Prostate gland (tissue), 2 donors: ENCODE measurements at regions not wholly inside any gene's neighbourhood (a gene's known extent, or its start where the extent isn't known, plus 50 kb on each side); places are given as distances from the start of the nearest gene placed in this dataset.

Experiments used
- POLR2A ChIP-seq: fragments of 450-650 bp; IDR thresholded peaks from one replicate; pipeline ENCODE4 v1.6.1; 2016; ENCODE audit warnings: antibody characterized with exemption, mild to moderate bottlenecking
- POLR2AphosphoS5 ChIP-seq: sonication (generic); formaldehyde crosslinking; IDR thresholded peaks from one replicate; pipeline ENCODE4 v1.6.1; 2017; ENCODE audit warnings: antibody characterized with exemption
- TF ChIP-seq, protein P1 (sequence below), 4 experiments: fragments of 200-600 bp in 2 of 4; fragments of 450-650 bp in 2 of 4; sonication (generic) in 2 of 4; IDR thresholded peaks; 1 replicate in 3 of 4; 2 replicates in 1 of 4; pipeline ENCODE4 v1.5.1; 2016 to 2019; ENCODE audit warnings: antibody characterized with exemption in 4 of 4, mild to moderate bottlenecking in 2 of 4, moderate library complexity in 2 of 4

DNA sequence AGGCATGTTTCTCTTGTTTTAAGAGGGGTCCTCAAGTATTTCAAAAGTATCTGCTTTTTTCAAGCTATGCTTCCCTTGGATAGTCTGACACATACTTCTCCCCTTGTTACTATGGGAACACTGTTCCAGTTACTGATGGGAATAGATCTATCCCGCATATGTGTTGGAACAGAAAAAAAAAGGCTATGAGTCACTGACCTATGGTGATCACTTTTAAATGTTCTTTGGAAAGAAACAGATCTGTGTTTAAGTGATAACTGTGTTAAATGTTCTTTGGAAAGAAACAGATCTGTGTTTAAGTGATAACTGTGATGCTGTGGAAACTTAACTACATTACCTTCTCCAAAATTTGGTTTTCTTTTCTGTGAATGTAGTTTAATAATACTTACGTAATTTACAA is 303.2 kb downstream of the TEX13C start:
- TF ChIP-seq, protein P1, sequence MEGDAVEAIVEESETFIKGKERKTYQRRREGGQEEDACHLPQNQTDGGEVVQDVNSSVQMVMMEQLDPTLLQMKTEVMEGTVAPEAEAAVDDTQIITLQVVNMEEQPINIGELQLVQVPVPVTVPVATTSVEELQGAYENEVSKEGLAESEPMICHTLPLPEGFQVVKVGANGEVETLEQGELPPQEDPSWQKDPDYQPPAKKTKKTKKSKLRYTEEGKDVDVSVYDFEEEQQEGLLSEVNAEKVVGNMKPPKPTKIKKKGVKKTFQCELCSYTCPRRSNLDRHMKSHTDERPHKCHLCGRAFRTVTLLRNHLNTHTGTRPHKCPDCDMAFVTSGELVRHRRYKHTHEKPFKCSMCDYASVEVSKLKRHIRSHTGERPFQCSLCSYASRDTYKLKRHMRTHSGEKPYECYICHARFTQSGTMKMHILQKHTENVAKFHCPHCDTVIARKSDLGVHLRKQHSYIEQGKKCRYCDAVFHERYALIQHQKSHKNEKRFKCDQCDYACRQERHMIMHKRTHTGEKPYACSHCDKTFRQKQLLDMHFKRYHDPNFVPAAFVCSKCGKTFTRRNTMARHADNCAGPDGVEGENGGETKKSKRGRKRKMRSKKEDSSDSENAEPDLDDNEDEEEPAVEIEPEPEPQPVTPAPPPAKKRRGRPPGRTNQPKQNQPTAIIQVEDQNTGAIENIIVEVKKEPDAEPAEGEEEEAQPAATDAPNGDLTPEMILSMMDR (IDR thresholded peaks at IDR 0.05), result no peak
- TF ChIP-seq POLR2A (no peak), POLR2AphosphoS5 (no peak)
